ENCODE measurements at regions not wholly inside any gene's neighbourhood (a gene's known extent, or its start where the extent isn't known, plus 50 kb on each side); places are given as distances from the start of the nearest gene placed in this dataset.
"Not testable (repeated sequence)": the region's sequence is repeated elsewhere in the genome, so short reads cannot be mapped to it uniquely, and the experiment has no call there.

DNA sequence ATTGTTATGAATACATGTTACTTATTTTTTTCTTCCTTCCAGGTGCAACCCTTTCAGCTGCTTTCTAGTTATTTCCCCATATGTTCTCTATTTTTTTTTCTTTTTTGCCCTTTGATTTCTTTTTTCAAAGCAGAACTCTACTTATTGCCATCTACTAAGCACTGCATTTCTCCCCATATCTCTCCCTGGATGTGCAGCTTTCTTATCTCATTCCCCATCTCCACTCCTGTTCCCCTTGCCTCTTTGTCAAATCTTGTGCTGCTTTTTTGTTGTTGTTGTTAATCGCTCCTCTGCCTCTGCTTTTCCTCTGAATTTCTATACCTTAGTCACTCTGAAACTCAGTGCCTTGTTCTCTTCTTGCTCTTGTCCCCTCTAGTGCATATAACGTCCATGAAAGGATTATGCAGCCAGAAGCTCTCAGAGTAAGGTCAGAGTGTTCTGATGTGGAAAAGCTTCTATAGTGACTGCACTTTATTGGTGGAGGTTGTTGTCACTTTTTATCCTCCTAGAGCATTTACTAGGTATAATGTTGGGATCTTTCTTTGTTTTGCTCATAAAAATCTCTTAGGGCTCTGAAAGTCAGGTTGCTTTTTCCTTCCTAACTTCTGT lies 51.1 kb upstream of the JADE1 start:
- DNase-seq = no peak

DNA sequence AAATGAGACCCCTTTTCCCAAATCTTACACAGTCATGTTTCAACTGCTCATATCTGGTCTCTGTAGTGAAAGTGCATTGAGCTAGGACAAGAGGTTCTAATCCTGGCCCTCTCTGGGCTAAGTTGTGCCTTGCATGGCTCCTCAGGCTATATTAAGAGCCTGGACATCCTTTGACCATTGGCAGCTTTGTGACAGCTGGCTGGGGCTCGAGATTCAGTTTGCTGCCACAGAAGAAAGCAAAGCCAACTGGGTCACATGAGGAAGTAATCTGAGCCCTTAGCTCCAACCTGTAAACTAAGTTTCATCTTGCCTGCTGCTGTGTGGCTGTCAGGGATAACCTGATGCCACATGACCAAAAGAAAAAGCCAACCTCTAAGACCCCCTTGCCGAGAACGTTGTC lies 51.8 kb upstream of the JADE1 start:
- no peak for DNase-seq

DNA sequence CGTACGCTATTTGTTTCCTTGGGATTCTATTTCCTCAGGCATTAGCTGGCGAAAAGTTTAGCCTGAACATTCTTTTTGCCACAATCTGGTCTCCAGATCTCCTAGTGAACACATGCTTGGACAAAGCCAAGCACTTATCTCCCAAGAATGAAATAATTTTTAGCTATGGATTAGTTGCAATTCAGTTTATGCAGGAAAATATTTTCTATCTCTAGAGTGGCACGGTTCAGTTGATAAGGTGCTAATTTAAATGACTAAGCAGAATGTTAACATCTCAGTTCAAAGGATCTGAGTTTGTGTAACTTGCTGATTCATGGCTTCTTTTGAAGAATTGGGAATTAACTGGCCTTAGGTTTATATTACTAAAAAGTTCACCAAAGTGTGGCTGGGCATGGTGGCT lies 58.1 kb upstream of the JADE1 start:
- no peak for DNase-seq

DNA sequence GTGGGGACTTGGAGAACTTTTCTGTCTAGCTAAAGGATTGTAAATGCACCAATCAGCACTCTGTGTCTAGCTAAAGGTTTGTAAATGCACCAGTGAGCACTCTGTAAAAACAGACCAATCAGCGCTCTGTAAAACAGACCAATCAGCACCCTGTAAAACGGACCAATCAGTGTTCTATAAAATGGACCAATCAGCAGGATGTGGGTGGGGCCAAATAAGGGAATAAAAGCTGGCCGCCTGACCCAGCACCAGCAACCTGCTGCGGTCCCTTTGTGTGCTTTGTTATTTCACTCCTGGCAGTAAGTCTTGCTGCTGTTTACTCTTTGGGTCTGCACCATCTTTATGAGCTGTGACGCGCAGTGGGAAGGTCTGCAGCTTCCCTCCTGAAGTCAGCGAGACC lies 67.8 kb upstream of the JADE1 start:
- not testable (repeated sequence) for DNase-seq

DNA sequence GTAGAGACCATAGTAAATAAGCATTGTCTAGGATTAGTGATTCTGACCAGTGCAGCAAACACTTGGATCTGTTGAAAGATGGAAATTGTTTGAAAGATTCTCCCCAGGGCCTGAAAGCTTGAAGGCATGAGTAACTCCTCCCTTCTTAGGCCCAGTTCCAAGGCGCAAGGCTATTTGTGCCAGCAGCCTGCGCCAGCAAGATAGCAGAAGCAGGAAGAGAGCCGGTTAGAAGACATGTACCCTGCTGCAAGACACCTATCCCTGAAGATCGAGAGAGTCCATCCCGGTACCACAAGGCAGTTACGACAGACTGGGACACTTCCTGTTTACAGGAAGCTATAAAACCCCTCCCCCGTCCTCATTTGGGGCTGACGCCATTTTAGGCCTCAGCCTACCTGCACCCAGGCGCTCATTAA lies 72.4 kb upstream of the JADE1 start:
- no peak for DNase-seq

DNA sequence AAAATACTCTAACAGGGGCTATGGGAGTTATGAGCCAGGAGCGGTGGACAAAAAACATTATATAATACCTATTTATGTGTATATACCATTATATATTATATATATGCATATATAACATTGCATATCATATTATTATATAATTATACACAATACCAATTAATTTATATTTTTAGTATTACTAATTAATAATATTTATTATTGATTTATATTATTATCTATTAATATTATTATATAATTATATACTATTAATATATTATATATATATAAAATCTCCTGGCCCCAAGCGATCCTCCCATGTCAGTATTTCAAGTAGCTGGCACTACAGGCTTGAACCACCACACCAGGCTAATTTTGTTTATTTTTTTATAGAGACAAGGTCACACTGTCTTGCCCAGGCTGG lies 73.8 kb upstream of the JADE1 start:
- DNase-seq = no peak

DNA sequence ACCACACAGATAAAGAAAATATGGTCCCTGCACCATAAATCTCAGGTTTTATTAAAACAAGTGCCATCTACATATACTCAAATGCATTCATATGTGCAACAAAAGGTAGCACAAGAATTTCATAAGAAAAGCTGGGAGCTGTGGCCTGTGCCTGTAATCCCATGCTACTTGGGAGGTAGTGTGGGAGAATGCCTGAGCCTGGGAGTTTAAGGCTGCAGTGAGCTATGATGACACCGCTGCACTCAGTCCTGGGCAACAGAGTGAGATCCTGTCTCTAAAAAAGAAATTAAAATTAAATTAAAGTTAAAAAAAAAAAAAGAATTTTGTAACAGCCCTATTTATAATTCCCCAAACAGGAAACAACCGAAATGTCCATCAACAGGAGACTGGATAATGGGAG lies 81.3 kb upstream of the JADE1 start:
- no peak for DNase-seq

DNA sequence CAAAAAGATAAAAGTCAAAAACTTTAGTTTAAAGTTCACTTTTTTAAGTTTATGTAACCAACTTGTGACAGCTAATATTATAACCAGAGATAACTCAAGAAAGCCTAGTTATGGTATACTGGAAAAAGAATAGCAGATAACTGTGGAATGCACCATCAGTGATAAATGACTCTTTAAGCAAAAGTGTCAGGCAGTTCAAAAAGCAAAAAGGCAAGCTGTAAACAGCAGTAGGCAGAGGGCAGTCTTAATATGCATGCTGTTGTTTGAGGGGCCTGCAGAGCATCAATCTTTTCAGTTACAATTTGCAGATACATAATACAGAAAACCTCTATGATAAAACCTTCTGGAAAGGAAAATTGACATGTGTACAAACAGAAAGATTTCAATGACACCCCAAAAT lies 81.8 kb upstream of the JADE1 start:
- DNase-seq = no peak

DNA sequence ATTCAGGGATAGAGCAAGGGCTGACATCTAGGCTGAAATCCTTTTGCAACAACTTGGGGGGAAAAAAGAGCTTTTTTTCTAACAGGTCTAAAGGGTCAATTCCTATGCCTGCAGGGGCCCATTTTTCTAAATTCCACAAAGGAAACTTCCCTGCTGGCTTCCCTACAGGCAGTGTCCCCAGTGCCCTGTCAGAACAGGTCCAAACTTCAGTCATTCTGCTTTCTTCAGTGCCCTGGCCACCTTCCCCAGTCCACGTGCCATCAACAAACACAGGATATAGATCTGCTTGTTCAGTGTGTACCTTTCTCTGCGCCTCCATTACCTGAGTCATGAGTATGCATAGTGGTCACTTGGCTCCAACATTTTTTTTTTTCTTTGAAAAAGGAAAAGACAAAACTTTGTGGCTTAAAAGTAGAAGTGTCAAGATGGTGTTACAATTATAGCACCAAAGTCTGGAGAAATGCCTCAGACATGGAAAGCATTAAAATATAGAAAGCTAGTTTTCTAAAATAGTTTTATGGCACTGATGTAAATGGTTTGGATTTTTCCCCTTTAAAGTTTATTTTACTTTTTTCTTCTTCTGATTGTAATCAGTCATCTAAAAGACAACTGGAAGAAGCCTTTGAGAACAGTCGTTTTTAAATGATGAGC lies 84.0 kb upstream of the JADE1 start:
- DNase-seq = no peak

DNA sequence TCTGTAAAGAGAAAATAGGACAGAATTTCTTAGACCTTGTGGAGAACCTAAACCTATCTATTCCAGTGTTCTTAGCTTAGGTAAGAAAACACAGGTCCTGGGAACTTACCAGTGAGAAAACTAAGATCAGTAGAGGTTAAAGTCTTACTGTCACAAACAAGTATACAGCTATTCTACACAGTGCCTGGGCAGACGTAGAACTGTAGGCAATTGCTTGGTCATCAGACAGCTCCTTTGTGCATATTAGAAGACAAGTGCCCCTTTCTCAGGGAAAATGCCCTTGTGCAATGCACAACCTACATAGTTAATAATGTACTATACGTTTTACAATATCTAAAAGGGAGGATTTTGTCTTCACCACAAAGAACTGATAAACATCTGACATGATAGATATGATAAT lies 86.6 kb upstream of the JADE1 start:
- no peak for DNase-seq

DNA sequence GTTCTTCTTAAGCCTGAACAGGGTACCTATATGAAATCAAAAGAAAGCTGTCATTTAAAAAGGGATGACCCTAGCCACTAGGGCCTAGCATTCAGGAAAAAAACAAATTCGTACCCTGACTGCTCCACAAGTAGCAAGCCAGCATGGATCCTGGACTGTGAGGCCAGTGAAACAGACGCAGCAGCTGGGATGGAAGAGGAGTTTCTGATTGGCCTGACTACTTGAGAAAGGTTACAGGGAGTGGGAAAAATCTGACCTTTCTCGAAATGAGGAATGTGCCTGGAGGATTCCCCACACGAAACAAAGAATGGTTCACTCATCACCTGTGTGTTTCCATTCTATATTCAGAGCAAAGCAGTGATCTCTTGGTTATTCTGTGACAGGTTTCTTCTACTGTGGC lies 87.6 kb upstream of the JADE1 start:
- no peak for DNase-seq

DNA sequence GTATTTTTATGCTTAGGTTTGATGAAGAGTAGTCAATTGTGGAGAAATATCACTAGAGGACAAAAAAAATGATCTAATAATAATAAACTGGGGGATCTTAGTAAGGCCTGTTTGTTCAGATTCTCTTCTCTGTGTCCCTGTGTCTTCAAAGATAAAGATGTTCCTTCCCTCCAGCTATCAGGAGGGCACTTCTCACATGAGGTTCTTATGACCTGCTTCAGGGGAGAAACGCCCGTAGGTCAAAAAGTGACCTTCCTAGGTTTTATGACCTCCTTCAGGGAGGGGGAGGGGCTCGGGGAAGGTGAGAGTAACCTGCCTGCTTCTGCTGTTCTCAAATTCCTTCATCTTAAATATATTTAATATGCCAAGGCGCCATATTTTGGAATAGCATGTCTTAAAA lies 89.2 kb upstream of the JADE1 start:
- DNase-seq = no peak

DNA sequence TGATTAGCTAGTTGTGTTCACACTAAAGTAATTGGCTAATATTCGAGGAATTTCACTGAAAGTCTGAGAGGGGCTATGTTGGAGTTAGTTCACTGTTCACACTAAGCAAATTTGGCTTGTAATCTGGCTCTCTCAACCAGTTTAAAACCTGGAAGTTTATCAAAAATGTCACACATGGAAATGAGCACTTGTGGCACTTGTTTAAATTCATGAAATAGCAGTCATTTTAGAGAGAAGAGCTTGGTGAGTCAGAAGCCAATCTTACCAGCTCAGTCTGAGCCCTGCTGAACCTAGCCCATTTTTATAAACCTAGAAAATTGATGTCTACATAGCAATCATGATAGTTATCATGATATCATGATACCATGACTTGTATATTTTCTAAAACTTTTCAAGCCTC lies 90.7 kb upstream of the JADE1 start:
- DNase-seq = no peak

DNA sequence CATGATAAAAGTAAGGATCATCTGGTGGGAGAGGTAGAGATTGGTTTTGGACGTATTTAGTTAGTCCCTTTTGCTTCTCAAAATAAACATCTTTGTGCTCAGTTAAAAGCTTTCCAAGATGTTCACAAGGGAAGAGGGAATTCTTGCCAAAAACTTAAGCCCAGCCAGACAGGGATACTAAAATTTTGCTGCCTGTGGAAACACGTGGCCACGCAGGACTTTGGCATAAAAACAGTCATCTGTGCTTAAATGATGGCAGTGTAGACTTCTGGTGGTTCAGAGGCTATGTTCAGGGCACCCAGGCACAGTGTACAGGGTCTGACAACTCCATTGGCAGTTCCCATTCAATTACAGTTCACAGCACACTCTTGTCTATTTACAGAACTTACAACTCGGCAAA lies 93.2 kb upstream of the JADE1 start:
- no peak for DNase-seq

DNA sequence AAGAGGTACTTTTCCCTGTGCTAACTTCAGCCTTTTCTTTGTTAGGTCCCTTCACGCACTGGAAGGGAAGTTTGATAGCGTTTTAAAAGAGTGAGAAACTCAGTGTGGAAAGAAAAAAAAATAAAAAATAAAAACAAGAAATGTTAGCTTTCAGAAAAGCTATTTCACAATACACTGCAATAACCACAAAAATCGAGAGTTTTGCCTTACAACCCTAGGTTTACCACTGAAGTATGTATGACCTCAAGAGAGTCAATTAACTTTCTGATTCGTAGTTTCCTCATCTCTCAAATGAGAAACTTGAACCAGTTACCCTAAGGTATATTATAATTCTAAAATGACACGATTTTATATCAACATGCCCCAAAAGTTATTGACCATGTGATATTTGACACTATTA lies 93.9 kb upstream of the JADE1 start:
- no peak for DNase-seq

DNA sequence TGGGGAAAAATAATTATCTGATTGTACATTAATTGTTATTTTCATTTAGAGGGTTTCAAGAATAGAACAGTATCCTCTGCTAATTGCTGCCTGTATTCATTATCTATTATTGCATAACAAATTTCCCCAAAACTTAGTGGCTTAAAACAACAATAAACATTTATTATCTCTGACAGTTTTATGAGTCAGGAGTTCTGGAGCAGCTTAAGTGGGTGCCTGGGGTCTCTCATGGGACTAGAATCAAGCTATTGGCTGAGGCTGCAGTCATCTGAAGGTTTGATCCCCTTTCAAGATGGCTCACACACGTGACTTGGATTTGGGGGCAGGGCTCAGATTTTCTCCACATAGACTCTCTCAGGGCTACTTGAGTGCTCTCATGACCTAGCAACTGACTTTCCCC lies 98.1 kb upstream of the JADE1 start:
- no peak for DNase-seq

DNA sequence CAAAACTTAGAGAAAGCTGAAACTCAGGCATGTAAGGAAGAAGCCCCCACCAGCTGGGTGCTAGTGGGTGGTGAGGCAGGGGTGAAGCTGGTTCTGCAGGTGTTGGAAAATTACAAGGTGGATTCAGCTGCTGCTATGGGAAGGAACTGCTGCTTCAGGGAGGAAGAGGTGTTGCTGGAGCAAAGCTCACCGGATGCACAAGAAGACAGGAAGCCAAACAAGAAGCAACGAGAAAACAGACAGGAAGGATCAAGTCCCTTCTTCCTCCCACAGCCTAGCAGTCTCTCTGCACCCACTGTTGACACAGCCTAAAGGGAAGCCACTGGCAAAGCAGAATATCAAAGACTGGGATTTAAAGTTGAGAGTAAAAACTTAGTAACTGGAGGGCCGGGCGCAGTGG lies 100.2 kb upstream of the JADE1 start:
- DNase-seq = no peak

DNA sequence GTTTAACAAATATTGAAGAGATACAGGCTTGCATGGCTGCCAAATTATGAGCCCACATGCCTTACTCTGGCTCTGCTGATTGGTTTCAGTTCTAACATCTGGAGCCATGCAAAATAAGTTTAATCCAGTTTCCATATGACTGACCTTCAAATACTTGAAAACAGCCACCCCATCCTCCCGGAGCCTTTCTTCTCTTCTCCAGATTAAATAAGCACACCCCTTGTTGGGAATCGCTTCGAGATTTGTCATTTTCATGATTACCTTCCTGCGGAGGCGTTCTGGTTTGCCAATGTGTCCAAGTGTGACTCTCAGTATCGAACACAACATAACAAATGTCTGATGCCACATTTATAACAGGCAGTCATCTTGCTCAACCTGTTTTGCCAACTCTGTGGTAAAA lies 101.6 kb upstream of the JADE1 start:
- no peak for DNase-seq

DNA sequence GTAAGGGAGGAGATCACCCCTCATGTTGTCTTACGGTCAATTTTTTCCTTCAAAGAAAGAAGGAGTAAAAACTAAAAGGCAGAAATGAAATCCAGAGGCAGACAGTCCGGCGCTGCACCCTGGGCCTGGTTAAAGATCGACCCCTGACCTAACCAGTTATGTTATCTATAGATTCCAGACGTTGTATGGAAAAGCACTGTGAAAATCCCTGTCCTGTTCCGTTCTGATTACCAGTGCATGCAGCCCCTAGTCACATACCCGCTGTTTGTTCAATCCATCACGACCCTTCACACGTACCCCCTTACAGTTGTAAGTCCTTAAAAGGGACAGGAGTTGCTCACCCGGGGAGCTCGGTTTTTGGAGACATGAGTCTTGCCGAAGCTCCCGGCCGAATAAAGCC lies 105.6 kb upstream of the JADE1 start:
- DNase-seq = no peak

DNA sequence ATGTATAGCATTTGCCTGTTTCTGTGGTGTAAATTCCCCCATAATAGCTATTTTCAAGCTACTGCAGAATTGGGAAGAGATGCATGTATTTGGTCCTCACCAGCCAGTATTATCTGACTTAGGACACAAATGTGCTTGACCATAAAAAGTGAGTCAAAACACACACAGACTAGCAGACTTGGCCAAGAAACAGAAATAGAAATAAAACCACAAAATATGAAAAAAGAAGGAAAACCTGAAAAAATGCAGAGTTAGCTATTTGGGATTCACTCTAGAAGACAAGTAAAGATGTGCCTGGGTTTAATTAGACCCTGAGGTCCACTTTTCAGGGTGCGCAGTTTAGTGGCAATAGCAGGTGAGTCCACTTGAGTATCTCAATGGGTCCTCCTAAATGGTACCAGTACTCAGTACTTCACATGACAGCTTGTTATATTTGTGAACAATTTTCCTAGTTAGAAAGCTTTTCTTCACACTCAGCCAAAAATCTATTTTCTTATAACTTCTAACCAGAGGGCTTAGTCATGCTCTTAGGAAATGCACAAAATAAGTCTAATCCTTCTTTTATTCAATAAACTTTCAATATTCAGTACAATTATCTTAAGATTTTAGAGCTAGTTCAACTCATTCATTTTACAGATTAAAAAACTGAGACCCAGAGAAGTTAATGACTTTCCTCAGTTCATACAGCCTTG lies 108.7 kb upstream of the JADE1 start:
- DNase-seq = no peak

DNA sequence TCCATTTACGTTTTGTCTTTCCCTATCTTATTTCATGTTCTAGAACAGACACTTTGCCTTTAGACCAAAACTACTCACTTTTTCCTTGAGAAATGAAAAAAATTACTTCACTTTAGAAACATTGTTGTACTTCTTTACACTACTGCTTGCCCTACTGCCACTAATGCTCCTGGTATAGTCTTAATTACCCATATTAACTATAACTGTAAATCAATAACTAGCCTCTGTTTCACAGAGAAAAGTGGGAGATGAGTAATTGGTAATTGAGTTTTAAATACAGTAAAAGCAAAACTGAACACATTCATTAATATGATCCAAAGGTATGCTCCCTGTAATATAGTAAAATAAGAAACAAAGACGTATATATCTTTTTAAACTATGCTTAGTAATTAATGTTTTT lies 111.1 kb upstream of the JADE1 start:
- no peak for DNase-seq

DNA sequence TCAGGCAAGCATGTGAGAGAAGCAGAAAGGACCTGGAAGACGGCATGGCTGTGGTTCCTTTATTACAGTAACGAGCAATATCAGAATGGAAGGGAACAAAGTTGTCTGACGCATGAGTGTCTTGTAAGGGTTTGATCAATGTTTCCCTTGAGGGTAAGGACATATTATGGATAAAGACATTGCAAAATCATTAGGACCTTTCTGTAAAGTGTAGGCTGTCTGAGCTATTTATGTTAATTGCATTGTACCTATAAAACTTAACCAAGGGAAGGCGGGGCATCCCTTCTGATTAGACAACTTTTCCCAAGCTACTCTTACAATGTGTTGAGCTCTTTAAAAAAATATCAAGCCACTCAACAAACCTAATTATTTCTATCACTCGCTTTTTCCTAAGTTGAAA lies 112.2 kb upstream of the JADE1 start:
- no peak for DNase-seq

DNA sequence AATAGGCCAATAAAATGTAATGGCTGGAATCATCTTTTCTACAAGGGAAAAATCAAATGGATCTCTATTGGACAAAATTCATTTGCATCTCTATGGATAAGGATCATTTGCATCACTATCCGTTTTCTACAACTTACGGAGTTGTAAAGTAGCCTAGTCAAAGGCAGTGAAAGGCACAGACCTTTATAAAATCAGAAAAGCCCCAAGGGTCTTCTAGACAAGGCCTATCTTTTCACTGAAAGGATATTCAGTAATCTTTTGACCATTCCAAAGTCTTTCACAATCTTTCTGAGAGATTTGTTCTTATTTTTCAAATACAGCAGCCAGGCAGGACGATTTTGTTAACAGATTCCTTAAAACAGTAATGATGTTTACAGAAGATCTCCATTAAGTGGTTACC lies 119.5 kb upstream of the JADE1 start:
- DNase-seq = no peak

DNA sequence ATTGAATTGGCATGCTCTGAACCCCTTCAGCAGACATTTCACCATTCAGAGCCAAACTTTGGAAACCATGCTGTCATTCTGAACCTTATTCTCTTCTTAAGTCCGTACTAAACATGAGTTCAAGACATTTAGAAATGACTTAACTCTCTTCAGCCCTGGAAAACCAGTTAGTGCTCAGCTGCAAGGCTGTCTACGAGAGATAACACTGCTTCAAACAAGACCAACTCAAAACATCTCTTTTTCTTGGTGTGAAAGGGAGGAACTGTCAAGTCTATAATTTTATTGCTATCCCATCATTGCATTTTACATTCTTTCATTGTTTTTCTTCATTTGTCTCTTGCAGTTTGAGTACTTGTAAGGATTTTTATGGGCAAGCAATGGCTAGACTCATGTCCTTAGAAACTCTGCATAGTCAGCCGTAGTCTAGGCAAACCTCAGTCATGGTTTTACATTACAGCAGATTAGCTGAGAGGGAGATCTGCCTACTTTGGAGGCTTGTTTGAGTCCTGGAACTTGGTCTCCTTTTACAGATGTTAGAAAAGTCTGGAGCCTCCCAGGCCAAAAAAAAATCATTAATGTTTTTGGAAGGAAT lies 120.6 kb upstream of the JADE1 start:
- no peak for DNase-seq
